NCI-H69 (cell line): ENCODE measurements at regions not wholly inside any gene's neighbourhood (a gene's known extent, or its start where the extent isn't known, plus 50 kb on each side); places are given as distances from the start of the nearest gene placed in this dataset.
A peak's percentile ranks its signal among the peaks of the same experiment; 100 is the strongest.

Experiments
- DNase-seq: peaks from one replicate; lab custom pipeline; 2025; lab: John Stamatoyannopoulos, UW

- peak; percentile 9 for DNase-seq
Observed at GRCh38 chr10:65501259-65501658, 1424.6 kb upstream of the LRRTM3 start.

- DNase-seq: no peak
Observed at GRCh38 chr10:65518379-65518778, 1407.5 kb upstream of the LRRTM3 start.

- no peak for DNase-seq
Observed at GRCh38 chr10:65528986-65529385, 1396.8 kb upstream of the LRRTM3 start.

GRCh38 chr10:65531545-65531944 is 1394.3 kb upstream of the LRRTM3 start:
- no peak for DNase-seq

- DNase-seq: peak; percentile 50
Observed at GRCh38 chr10:65534771-65535170, 1391.1 kb upstream of the LRRTM3 start.

GRCh38 chr10:65544756-65545155 is 1381.1 kb upstream of the LRRTM3 start:
- DNase-seq: no peak

- DNase-seq: no peak
Observed at GRCh38 chr10:65548001-65548400, 1377.8 kb upstream of the LRRTM3 start.

GRCh38 chr10:65550761-65551160 is 1375.1 kb upstream of the LRRTM3 start:
- no peak for DNase-seq

GRCh38 chr10:65555192-65555591 is 1370.6 kb upstream of the LRRTM3 start:
- no peak for DNase-seq

- DNase-seq: no peak
Observed at GRCh38 chr10:65556006-65556405, 1369.8 kb upstream of the LRRTM3 start.

GRCh38 chr10:65559369-65559768 is 1366.5 kb upstream of the LRRTM3 start:
- no peak for DNase-seq

- DNase-seq: no peak
Observed at GRCh38 chr10:65565246-65565645, 1360.6 kb upstream of the LRRTM3 start.

- no peak for DNase-seq
Observed at GRCh38 chr10:65566906-65567305, 1358.9 kb upstream of the LRRTM3 start.

- DNase-seq: peak; percentile 94
Observed at GRCh38 chr10:65570143-65571010, 1355.5 kb upstream of the LRRTM3 start.

GRCh38 chr10:65571011-65571570 is 1354.7 kb upstream of the LRRTM3 start:
- DNase-seq: peak; percentile 70

- DNase-seq: peak; percentile 6
Observed at GRCh38 chr10:65581426-65582026, 1344.3 kb upstream of the LRRTM3 start.

GRCh38 chr10:65602182-65602865 is 1323.5 kb upstream of the LRRTM3 start:
- no peak for DNase-seq

GRCh38 chr10:65611592-65611991 is 1314.2 kb upstream of the LRRTM3 start:
- no peak for DNase-seq

GRCh38 chr10:65614956-65615565 is 1310.8 kb upstream of the LRRTM3 start:
- DNase-seq: no peak

GRCh38 chr10:65618126-65618525 is 1307.7 kb upstream of the LRRTM3 start:
- DNase-seq: no peak

GRCh38 chr10:65620404-65621048 is 1305.3 kb upstream of the LRRTM3 start:
- no peak for DNase-seq

GRCh38 chr10:65622608-65623007 is 1303.2 kb upstream of the LRRTM3 start:
- no peak for DNase-seq
